SK-N-SH treated with all-trans-retinoic acid at 6 μM for 48 hours (cell line): ENCODE measurements at regions not wholly inside any gene's neighbourhood (a gene's known extent, or its start where the extent isn't known, plus 50 kb on each side); places are given as distances from the start of the nearest gene placed in this dataset.

Source experiments
- ATAC-seq: fragments of 200-7000 bp; cut with Tn5 transposase; 3 replicates; pipeline ENCODE4 v1.9.1; 2020; ENCODE audit warnings: mild to moderate bottlenecking, moderate library complexity
- ARNTL ChIP-seq: fragments of 450-650 bp; formaldehyde crosslinking; IDR thresholded peaks from 2 replicates; pipeline ENCODE4 v1.5.0; 2020; ENCODE audit warnings: low read depth, mild to moderate bottlenecking, moderate library complexity, borderline replicate concordance
- BACH2 ChIP-seq: fragments of 250-450 bp; sonication (Bioruptor Pico); IDR thresholded peaks from 2 replicates; pipeline ENCODE4 v1.9.0; 2021; ENCODE audit warnings: mild to moderate bottlenecking, borderline replicate concordance
- CREB5 ChIP-seq: fragments of 250-450 bp; sonication (Bioruptor Pico); IDR thresholded peaks from 2 replicates; pipeline ENCODE4 v1.5.1; 2020; ENCODE audit warnings: low read depth, mild to moderate bottlenecking, moderate library complexity
- CSDC2 ChIP-seq: fragments of 250-450 bp; sonication (Bioruptor Pico); IDR thresholded peaks from 2 replicates; pipeline ENCODE4 v1.5.0; 2020; ENCODE audit warnings: mild to moderate bottlenecking, moderate library complexity
- CSRNP3 ChIP-seq: fragments of 250-450 bp; sonication (Bioruptor Pico); IDR thresholded peaks from 2 replicates; pipeline ENCODE4 v1.5.1; 2021; ENCODE audit warnings: mild to moderate bottlenecking, moderate library complexity
- ESRRG ChIP-seq: fragments of 250-450 bp; sonication (Bioruptor Pico); IDR thresholded peaks from 2 replicates; pipeline ENCODE4 v1.6.1; 2021; ENCODE audit warnings: mild to moderate bottlenecking
- GLIS3 ChIP-seq: fragments of 250-450 bp; sonication (Bioruptor Pico); IDR thresholded peaks from 2 replicates; pipeline ENCODE4 v1.5.0; 2020; ENCODE audit warnings: mild to moderate bottlenecking, moderate library complexity
- ISL1 ChIP-seq: fragments of 250-450 bp; sonication (Bioruptor Pico); IDR thresholded peaks from 2 replicates; pipeline ENCODE4 v2.1.2; 2022; ENCODE audit warnings: mild to moderate bottlenecking, moderate library complexity
- OSR1 ChIP-seq: fragments of 250-450 bp; sonication (Bioruptor Pico); IDR thresholded peaks from 2 replicates; pipeline ENCODE4 v1.8.0; 2022; ENCODE audit warnings: moderate library complexity, mild to moderate bottlenecking, inconsistent platforms
- PATZ1 ChIP-seq: fragments of 250-450 bp; sonication (Bioruptor Pico); IDR thresholded peaks from 2 replicates; pipeline ENCODE4 v1.8.0; 2020; ENCODE audit warnings: mild to moderate bottlenecking, moderate library complexity, borderline replicate concordance
- POU6F1 ChIP-seq: fragments of 250-450 bp; sonication (Bioruptor Pico); IDR thresholded peaks from 2 replicates; pipeline ENCODE4 v1.8.0; 2021; ENCODE audit warnings: low read depth, mild to moderate bottlenecking, moderate library complexity, borderline replicate concordance
- RARB ChIP-seq: fragments of 250-450 bp; sonication (Bioruptor Pico); IDR thresholded peaks from 2 replicates; pipeline ENCODE4 v1.8.0; 2021; ENCODE audit warnings: mild to moderate bottlenecking, moderate library complexity
- SNAI2 ChIP-seq: fragments of 250-450 bp; sonication (Bioruptor Pico); IDR thresholded peaks from 2 replicates; pipeline ENCODE4 v1.5.0; 2020; ENCODE audit warnings: mild to moderate bottlenecking, moderate library complexity
- TCF4 ChIP-seq: fragments of 250-450 bp; sonication (Bioruptor Pico); IDR thresholded peaks from 2 replicates; pipeline ENCODE4 v1.8.0; 2021; ENCODE audit warnings: mild to moderate bottlenecking, moderate library complexity, borderline replicate concordance
- TOX ChIP-seq: fragments of 250-450 bp; sonication (Bioruptor Pico); IDR thresholded peaks from 2 replicates; pipeline ENCODE4 v1.8.0; 2021; ENCODE audit warnings: mild to moderate bottlenecking, moderate library complexity, borderline replicate concordance
- TSHZ2 ChIP-seq: fragments of 250-450 bp; sonication (Bioruptor Pico); IDR thresholded peaks from 2 replicates; pipeline ENCODE4 v1.5.0; 2020; ENCODE audit warnings: mild to moderate bottlenecking, moderate library complexity
- ZC3H10 ChIP-seq: fragments of 250-450 bp; sonication (Bioruptor Pico); IDR thresholded peaks from 2 replicates; pipeline ENCODE4 v1.5.1; 2021; ENCODE audit warnings: mild to moderate bottlenecking, moderate library complexity
- ZFP3 ChIP-seq: fragments of 250-450 bp; sonication (Bioruptor Pico); IDR thresholded peaks from 2 replicates; pipeline ENCODE4 v1.5.0; 2020; ENCODE audit warnings: mild to moderate bottlenecking, moderate library complexity
- ZFP30 ChIP-seq: fragments of 450-650 bp; formaldehyde crosslinking; IDR thresholded peaks from 2 replicates; pipeline ENCODE4 v1.5.0; 2022; ENCODE audit warnings: mild to moderate bottlenecking, moderate library complexity
- ZNF565 ChIP-seq: fragments of 450-650 bp; formaldehyde crosslinking; conservative IDR thresholded peaks from 2 replicates; pipeline ENCODE4 v1.5.0; 2020; ENCODE audit warnings: low read depth, mild to moderate bottlenecking, moderate library complexity
- ZNF70 ChIP-seq: fragments of 450-650 bp; formaldehyde crosslinking; IDR thresholded peaks from 2 replicates; pipeline ENCODE4 v1.5.0; 2020; ENCODE audit warnings: mild to moderate bottlenecking, moderate library complexity
- ZNF8 ChIP-seq: fragments of 450-650 bp; formaldehyde crosslinking; IDR thresholded peaks from 2 replicates; pipeline ENCODE4 v1.5.0; 2020; ENCODE audit warnings: mild to moderate bottlenecking, moderate library complexity

- TF ChIP-seq ISL1 (CRISPR knock-in tag): no peak
- no peak for TF ChIP-seq ZC3H10 (CRISPR knock-in tag)
- TF ChIP-seq TOX (CRISPR knock-in tag): no peak
- TF ChIP-seq OSR1: no peak
- TF ChIP-seq ARNTL: no peak
Measured at GRCh38 chr18:41783065-41783818, 171.8 kb upstream of the PIK3C3 start (continued).

- TF ChIP-seq ZFP3 (CRISPR knock-in tag) (no peak), RARB (no peak), TCF4 (no peak), ISL1 (CRISPR knock-in tag) (no peak), ZNF565 (CRISPR knock-in tag) (no peak), ESRRG (CRISPR knock-in tag) (no peak), ZNF70 (CRISPR knock-in tag) (no peak), CSDC2 (CRISPR knock-in tag) (no peak), ZNF8 (CRISPR knock-in tag) (no peak), ZC3H10 (CRISPR knock-in tag) (no peak), SNAI2 (CRISPR knock-in tag) (no peak), BACH2 (CRISPR knock-in tag) (no peak), CREB5 (CRISPR knock-in tag) (no peak), GLIS3 (CRISPR knock-in tag) (no peak), OSR1 (no peak), PATZ1 (CRISPR knock-in tag) (no peak), POU6F1 (CRISPR knock-in tag) (no peak), TSHZ2 (no peak), ZFP30 (CRISPR knock-in tag) (no peak)
- TF ChIP-seq, all 23 proteins: peak for 0
- no peak for ATAC-seq
Measured at GRCh38 chr18:41771973-41772372, 183.1 kb upstream of the PIK3C3 start.

- TF ChIP-seq CREB5 (CRISPR knock-in tag) (no peak), CSRNP3 (CRISPR knock-in tag) (no peak), ZNF565 (CRISPR knock-in tag) (no peak), ZNF70 (CRISPR knock-in tag) (no peak), CSDC2 (CRISPR knock-in tag) (no peak)
- TF ChIP-seq, all 23 proteins: peak for 0
- ATAC-seq: no peak
Measured at GRCh38 chr18:41769265-41769664, 185.8 kb upstream of the PIK3C3 start.
